ENCODE measurements at regions not wholly inside any gene's neighbourhood (a gene's known extent, or its start where the extent isn't known, plus 50 kb on each side); places are given as distances from the start of the nearest gene placed in this dataset.

- no peak for DNase-seq
Measured at GRCh38 chr2:16314001-16314400, 351.6 kb downstream of the CYRIA start.

GRCh38 chr2:16313235-16313975 lies 352.2 kb downstream of the CYRIA start:
- DNase-seq = no peak

- DNase-seq = no peak
Measured at GRCh38 chr2:16312771-16313170, 352.9 kb downstream of the CYRIA start.

- no peak for DNase-seq
Measured at GRCh38 chr2:16311521-16312440, 353.9 kb downstream of the CYRIA start.

GRCh38 chr2:16308816-16309215 lies 356.8 kb downstream of the CYRIA start:
- DNase-seq = no peak

GRCh38 chr2:16304876-16305590 lies 360.6 kb downstream of the CYRIA start:
- DNase-seq = no peak

GRCh38 chr2:16303761-16304160 lies 361.9 kb downstream of the CYRIA start:
- DNase-seq = no peak

GRCh38 chr2:16303273-16303577 lies 362.4 kb downstream of the CYRIA start:
- DNase-seq = no peak

- DNase-seq = no peak
Measured at GRCh38 chr2:16302431-16303272, 362.3 kb downstream of the MYCN start.

- no peak for DNase-seq
Measured at GRCh38 chr2:16301961-16302360, 361.6 kb downstream of the MYCN start.

GRCh38 chr2:16298866-16299265 lies 358.5 kb downstream of the MYCN start:
- no peak for DNase-seq

- DNase-seq = no peak
Measured at GRCh38 chr2:16296331-16297250, 356.2 kb downstream of the MYCN start.

GRCh38 chr2:16296038-16296290 lies 355.6 kb downstream of the MYCN start:
- DNase-seq = no peak

- DNase-seq = no peak
Measured at GRCh38 chr2:16294791-16295190, 354.4 kb downstream of the MYCN start.

- DNase-seq = no peak
Measured at GRCh38 chr2:16293871-16294270, 353.5 kb downstream of the MYCN start.

GRCh38 chr2:16293398-16293797 lies 353.0 kb downstream of the MYCN start:
- no peak for DNase-seq

- no peak for DNase-seq
Measured at GRCh38 chr2:16291731-16292550, 351.6 kb downstream of the MYCN start.

- no peak for DNase-seq
Measured at GRCh38 chr2:16291226-16291625, 350.9 kb downstream of the MYCN start.

- no peak for DNase-seq
Measured at GRCh38 chr2:16290311-16291020, 350.1 kb downstream of the MYCN start.
